Tibial nerve (tissue), 4 donors: ENCODE measurements at regions not wholly inside any gene's neighbourhood (a gene's known extent, or its start where the extent isn't known, plus 50 kb on each side); places are given as distances from the start of the nearest gene placed in this dataset.

Experiments
- DNase-seq, 2 donors: peaks; one replicate each; pipeline ENCODE4 v3.0.0-alpha.2; 2019; ENCODE audit warnings: low spot score in 2 of 2
- H3K27ac ChIP-seq, 4 donors: fragments of 200-600 bp; sonication (generic) in 3 of 4; one replicate each; pipeline ENCODE4 v1.5.1; 2017 to 2019; ENCODE audit warnings: mild to moderate bottlenecking in 1 of 4
- H3K27me3 ChIP-seq, 2 donors: fragments of 200-600 bp; sonication (generic) in 1 of 2; one replicate each; pipeline versions ENCODE4 v1.5.1 to v1.6.0; 2017 to 2019
- H3K36me3 ChIP-seq, 3 donors: fragments of 200-600 bp; sonication (generic); one replicate each; pipeline ENCODE4 v1.5.1; 2018 to 2019
- H3K4me1 ChIP-seq, 4 donors: fragments of 200-600 bp; sonication (generic) in 3 of 4; one replicate each; pipeline ENCODE4 v1.5.1; 2017 to 2019
- H3K4me3 ChIP-seq, 4 donors: fragments of 200-600 bp; sonication (generic) in 3 of 4; one replicate each; pipeline ENCODE4 v1.5.1; 2017 to 2019; ENCODE audit warnings: mild to moderate bottlenecking in 1 of 4, moderate library complexity in 1 of 4
- H3K9me3 ChIP-seq, 4 donors: fragments of 200-600 bp; sonication (generic) in 3 of 4; one replicate each; pipeline ENCODE4 v1.5.1; 2017 to 2019
- CTCF ChIP-seq, 5 experiments: fragments of 200-600 bp in 3 of 5; fragments of 450-650 bp in 2 of 5; sonication (generic) in 3 of 5; IDR thresholded peaks; one replicate each; pipeline ENCODE4 v1.5.1; 2016 to 2019; ENCODE audit warnings: antibody characterized with exemption in 5 of 5, mild to moderate bottlenecking in 3 of 5, moderate library complexity in 2 of 5
- EP300 ChIP-seq, 2 donors: sonication (generic); formaldehyde crosslinking; IDR thresholded peaks; one replicate each; pipeline ENCODE4 v1.6.1; 2017; ENCODE audit warnings: antibody characterized with exemption in 2 of 2, mild to moderate bottlenecking in 1 of 2
- POLR2A ChIP-seq, 2 donors: fragments of 450-650 bp; IDR thresholded peaks; one replicate each; pipeline ENCODE4 v1.6.1; 2017; ENCODE audit warnings: antibody characterized with exemption in 2 of 2, mild to moderate bottlenecking in 2 of 2, moderate library complexity in 2 of 2
- WGBS, 2 donors: methylation state at CpG; one replicate each; pipeline ENCODE4 v1.1.5; 2018; 5-methylcytosine and 5-hydroxymethylcytosine counted together

GRCh38 chr2:9714630-9715214 is 83.9 kb upstream of the YWHAQ start:
- Histone ChIP-seq H3K9me3 (peaks cover 0 to 3% (median 0%) of the 10 kb centered on the region in 4 donors), H3K27me3 (no peaks in the 10 kb centered on the region), H3K4me3 (no peak overlapping the region), H3K27ac (no peak overlapping the region), H3K36me3 (no peaks in the 10 kb centered on the region), H3K4me1 (no peaks in the 10 kb centered on the region)
- no peak for TF ChIP-seq POLR2A (IDR thresholded peaks at IDR 0.05)
- TF ChIP-seq EP300 (IDR thresholded peaks at IDR 0.05), result no peak
- TF ChIP-seq CTCF (IDR thresholded peaks at IDR 0.05), result no peak
- DNase-seq, result no peak
- 82 to 85% methylated on average over 14 of the region's 14 CpGs for WGBS, 2 donors

DNA sequence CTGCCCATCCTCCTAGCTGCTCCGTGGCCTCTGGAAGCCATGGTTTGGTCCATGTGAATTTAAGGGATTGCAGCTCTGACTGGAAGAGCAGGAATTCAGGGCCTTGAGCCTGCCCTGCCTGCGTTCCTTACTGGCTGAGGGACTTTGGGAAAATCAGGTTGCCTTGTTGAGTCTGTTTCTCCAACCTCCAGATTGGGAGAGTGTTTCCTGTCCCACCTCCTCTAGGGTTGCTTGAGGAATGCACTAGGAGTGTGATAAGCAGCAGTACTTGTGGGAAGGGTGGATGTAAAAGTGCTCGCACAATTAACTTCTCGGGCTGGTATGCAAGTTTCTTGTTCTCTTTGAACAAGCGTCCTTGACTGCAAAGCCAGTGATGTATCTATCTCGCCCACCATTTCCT is 84.4 kb upstream of the YWHAQ start:
- H3K4me1 ChIP-seq, result no peaks in the 10 kb centered on the region
- no peaks in the 10 kb centered on the region for H3K36me3 ChIP-seq
- WGBS, 2 donors, result 72 to 81% methylated on average over 6 of the region's 6 CpGs
- H3K4me3 ChIP-seq, result no peak overlapping the region
- no peaks in the 10 kb centered on the region for H3K27me3 ChIP-seq
- DNase-seq, result no peak
- H3K9me3 ChIP-seq, result no peaks in the 10 kb centered on the region
- H3K27ac ChIP-seq, result no peak overlapping the region
- no peak for TF ChIP-seq EP300 (IDR thresholded peaks at IDR 0.05)
- no peak for TF ChIP-seq POLR2A (IDR thresholded peaks at IDR 0.05)
- TF ChIP-seq CTCF (IDR thresholded peaks at IDR 0.05), result no peak

- no peak overlapping the region for H3K4me3 ChIP-seq
- H3K9me3 ChIP-seq, result no peaks in the 10 kb centered on the region
- no peak for DNase-seq
- no peak for TF ChIP-seq CTCF (IDR thresholded peaks at IDR 0.05)
- no peak for TF ChIP-seq EP300 (IDR thresholded peaks at IDR 0.05)
- no peak for TF ChIP-seq POLR2A (IDR thresholded peaks at IDR 0.05)
- H3K27me3 ChIP-seq, result no peaks in the 10 kb centered on the region
- H3K36me3 ChIP-seq, result no peaks in the 10 kb centered on the region
- no peak overlapping the region for H3K27ac ChIP-seq
- H3K4me1 ChIP-seq, result no peaks in the 10 kb centered on the region
- WGBS, 2 donors, result 86 to 89% methylated on average over 7 of the region's 7 CpGs
Measured at GRCh38 chr2:9717886-9718451, 87.2 kb upstream of the YWHAQ start.

DNA sequence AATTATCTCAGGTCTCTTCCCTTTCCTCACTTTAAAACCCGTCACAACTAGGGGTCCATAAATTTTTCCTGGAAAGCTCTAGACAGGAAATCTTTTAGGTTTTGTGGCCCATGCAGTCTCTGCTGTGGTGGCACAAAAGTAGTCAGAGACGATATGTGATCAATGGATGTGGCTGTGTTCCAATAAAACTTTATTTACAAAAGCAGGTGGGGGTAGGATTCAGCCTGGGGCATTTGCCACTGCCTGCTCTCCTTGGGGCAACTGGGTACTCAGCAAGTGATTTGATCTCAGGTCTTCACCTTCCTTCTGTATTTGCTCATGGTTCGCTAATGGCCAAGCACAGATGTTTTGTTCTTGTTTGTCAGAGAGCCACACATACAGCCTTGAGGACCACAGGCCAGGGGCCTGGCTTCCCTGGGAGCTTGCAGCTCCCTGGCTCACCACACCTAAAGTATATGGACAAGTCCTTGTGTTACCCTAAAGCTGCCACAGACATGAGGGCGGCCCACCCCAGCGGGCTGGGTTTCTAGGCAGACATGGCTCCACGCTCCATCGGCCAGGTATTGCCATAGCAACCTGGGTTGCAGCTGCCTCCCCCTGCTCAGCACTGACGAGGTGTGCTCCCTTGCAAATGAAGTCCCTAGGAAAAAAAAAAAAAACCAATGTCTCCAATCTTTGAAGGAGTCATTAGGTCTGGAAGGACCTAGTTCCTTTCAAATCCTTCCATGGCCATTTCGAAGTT is 89.7 kb upstream of the YWHAQ start:
- Histone ChIP-seq H3K36me3 (no peaks in the 10 kb centered on the region), H3K4me3 (no peak overlapping the region), H3K4me1 (no peaks in the 10 kb centered on the region), H3K27ac (no peak overlapping the region), H3K27me3 (no peaks in the 10 kb centered on the region), H3K9me3 (no peaks in the 10 kb centered on the region)
- 84 to 88% methylated on average over 9 of the region's 9 CpGs for WGBS, 2 donors
- no peak for TF ChIP-seq CTCF (IDR thresholded peaks at IDR 0.05)
- TF ChIP-seq EP300 (IDR thresholded peaks at IDR 0.05), result no peak
- TF ChIP-seq POLR2A (IDR thresholded peaks at IDR 0.05), result no peak
- no peak for DNase-seq

DNA sequence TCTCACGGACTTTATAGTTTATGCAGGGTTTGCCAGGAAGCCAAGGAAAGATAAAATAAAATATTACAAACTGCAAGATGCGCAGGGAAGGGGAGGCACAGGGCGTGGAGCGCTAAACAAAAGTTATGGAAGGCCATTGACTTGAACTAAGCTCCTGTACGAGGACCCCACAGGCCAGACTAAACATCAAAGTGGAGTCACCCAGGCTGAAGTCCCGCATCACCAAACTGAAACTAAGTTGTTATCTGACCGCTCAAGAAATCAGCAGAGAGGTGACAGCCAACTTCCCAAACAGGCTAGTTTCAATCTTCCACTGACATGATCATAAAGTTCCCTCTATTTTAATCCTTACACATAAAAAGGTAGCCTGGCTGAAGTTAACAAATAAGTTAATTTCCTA is 90.5 kb upstream of the YWHAQ start:
- H3K27ac ChIP-seq, result no peak overlapping the region
- WGBS, 2 donors, result 76 to 80% methylated on average over 7 of the region's 7 CpGs

More for the DNA sequence above, 90.5 kb upstream of the YWHAQ start:
- no peak overlapping the region for H3K4me3 ChIP-seq
- H3K4me1 ChIP-seq, result no peaks in the 10 kb centered on the region
- no peaks in the 10 kb centered on the region for H3K9me3 ChIP-seq
- H3K27me3 ChIP-seq, result no peaks in the 10 kb centered on the region
- no peaks in the 10 kb centered on the region for H3K36me3 ChIP-seq
- no peak for TF ChIP-seq POLR2A (IDR thresholded peaks at IDR 0.05)
- no peak for DNase-seq
